ENCODE measurements at regions not wholly inside any gene's neighbourhood (a gene's known extent, or its start where the extent isn't known, plus 50 kb on each side); places are given as distances from the start of the nearest gene placed in this dataset.

GRCh38 chr1:193846876-193847604, 660.6 kb upstream of the B3GALT2 start:
- ChIA-PET CTCF (interaction anchor here (0.8 to 2.1 kb wide), 2 partner anchors 12 to 67 kb away, joined by 3 to 5 read pairs; no protein-coding TSS in a partner anchor), POLR2A (no interaction called here)
- no peak for DNase-seq (ENCODE audit: extremely low spot score)
- TF ChIP-seq, protein P1, sequence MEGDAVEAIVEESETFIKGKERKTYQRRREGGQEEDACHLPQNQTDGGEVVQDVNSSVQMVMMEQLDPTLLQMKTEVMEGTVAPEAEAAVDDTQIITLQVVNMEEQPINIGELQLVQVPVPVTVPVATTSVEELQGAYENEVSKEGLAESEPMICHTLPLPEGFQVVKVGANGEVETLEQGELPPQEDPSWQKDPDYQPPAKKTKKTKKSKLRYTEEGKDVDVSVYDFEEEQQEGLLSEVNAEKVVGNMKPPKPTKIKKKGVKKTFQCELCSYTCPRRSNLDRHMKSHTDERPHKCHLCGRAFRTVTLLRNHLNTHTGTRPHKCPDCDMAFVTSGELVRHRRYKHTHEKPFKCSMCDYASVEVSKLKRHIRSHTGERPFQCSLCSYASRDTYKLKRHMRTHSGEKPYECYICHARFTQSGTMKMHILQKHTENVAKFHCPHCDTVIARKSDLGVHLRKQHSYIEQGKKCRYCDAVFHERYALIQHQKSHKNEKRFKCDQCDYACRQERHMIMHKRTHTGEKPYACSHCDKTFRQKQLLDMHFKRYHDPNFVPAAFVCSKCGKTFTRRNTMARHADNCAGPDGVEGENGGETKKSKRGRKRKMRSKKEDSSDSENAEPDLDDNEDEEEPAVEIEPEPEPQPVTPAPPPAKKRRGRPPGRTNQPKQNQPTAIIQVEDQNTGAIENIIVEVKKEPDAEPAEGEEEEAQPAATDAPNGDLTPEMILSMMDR (IDR thresholded peaks at IDR 0.05; ENCODE audit: control extremely low read depth, extremely low read depth, low read depth, missing control alignments) = no peak

- TF ChIP-seq, protein P1 (IDR thresholded peaks at IDR 0.05; ENCODE audit: control extremely low read depth, extremely low read depth, low read depth, missing control alignments) = no peak
- CTCF ChIA-PET = interaction anchor here (0.8 to 2.1 kb wide), 2 partner anchors 11 to 68 kb away, joined by 3 to 5 read pairs; no protein-coding TSS in a partner anchor
- POLR2A ChIA-PET = no interaction called here
- no peak for DNase-seq (ENCODE audit: extremely low spot score)
Measured at GRCh38 chr1:193846411-193846810, 660.0 kb upstream of the B3GALT2 start.

GRCh38 chr1:193841857-193842256, 655.4 kb upstream of the B3GALT2 start:
- no peak for DNase-seq (ENCODE audit: extremely low spot score)
- ChIA-PET POLR2A (no interaction called here), CTCF (no interaction called here)
- TF ChIP-seq, protein P1 (IDR thresholded peaks at IDR 0.05; ENCODE audit: control extremely low read depth, extremely low read depth, low read depth, missing control alignments) = no peak

GRCh38 chr1:193831465-193831864, 645.1 kb upstream of the B3GALT2 start:
- CTCF ChIA-PET = no interaction called here
- no peak for DNase-seq (ENCODE audit: extremely low spot score)
- TF ChIP-seq, protein P1 (IDR thresholded peaks at IDR 0.05; ENCODE audit: control extremely low read depth, extremely low read depth, low read depth, missing control alignments) = no peak
- POLR2A ChIA-PET = no interaction called here

DNA sequence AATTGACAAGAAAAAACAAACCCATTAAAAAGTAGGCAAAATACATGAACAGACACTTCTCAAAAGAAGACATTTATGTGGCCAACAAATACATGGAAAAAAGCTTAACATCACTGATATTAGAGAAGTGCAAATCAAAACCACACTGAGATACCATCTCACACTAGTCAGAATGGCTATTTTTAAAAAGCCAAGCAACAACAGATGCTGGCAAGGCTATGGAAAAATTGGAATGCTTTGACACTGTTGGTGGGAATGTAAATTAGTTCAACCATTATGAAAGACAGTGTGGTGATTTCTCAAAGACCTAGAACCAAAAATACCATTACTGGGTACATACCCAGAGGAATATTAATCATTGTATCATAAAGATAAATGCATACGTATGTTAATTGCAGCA, 641.1 kb upstream of the B3GALT2 start:
- DNase-seq (ENCODE audit: extremely low spot score) = no peak
- ChIA-PET POLR2A (no interaction called here), CTCF (no interaction called here)
- TF ChIP-seq, protein P1 (IDR thresholded peaks at IDR 0.05; ENCODE audit: control extremely low read depth, extremely low read depth, low read depth, missing control alignments) = no peak

DNA sequence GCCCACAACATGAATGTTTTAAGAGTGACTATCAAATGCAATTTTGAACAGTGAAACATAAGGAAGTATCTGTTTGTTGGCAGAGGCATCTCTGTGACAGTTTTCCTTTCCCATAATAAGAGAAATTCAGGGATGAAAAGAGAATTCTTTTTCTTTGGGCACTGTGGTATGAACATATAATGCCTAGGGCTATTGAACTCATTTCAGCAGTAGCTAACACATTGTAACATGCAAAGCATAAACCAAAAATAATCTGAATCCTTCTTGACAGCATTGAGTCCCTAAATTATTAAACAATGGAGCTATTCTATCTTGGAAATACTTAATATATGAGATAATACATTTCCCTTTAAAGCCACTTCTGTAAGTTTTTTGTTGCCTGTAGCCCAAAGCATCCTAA, 633.0 kb upstream of the B3GALT2 start:
- POLR2A ChIA-PET = no interaction called here
- no peak for DNase-seq (ENCODE audit: extremely low spot score)
- TF ChIP-seq, protein P1 (IDR thresholded peaks at IDR 0.05; ENCODE audit: control extremely low read depth, extremely low read depth, low read depth, missing control alignments) = no peak
- CTCF ChIA-PET = interaction anchor here (2.1 kb wide), 1 partner anchor 11 kb away, joined by 6 read pairs; no protein-coding TSS in a partner anchor

All from GM10248 (cell line).